ENCODE measurements at regions not wholly inside any gene's neighbourhood (a gene's known extent, or its start where the extent isn't known, plus 50 kb on each side); places are given as distances from the start of the nearest gene placed in this dataset.
A peak's percentile ranks its signal among the peaks of the same experiment; 100 is the strongest.

DNA sequence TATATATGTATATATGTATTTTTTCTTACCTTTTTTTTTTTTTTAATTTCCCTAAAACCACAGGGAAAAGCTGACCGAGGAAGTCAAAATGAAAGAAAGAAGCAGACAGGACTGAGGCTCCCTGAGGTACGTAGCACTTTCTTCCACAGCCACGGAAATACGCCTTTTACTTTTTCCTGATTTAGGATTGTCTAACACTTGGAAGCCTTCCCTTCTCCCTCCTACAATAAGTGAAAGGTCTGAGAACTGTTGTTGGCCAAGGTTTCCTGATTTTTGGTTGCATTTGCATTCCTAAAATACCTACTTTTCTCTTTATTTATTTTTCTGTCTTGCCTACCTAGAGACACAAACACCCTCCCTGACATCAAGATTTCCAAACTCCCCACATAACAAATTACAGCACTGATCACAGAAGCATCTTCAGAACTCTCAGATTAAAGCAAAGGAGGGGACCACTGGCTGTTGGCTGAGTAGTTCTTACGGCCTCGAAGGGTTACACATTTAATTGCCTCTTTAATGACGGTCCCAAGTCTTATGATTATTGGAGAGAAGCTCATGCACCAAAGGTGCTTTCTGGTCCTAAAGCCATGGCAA lies 778.5 kb upstream of the FANCL start:
- DNase-seq (ENCODE audit: low spot score), result no peak

DNA sequence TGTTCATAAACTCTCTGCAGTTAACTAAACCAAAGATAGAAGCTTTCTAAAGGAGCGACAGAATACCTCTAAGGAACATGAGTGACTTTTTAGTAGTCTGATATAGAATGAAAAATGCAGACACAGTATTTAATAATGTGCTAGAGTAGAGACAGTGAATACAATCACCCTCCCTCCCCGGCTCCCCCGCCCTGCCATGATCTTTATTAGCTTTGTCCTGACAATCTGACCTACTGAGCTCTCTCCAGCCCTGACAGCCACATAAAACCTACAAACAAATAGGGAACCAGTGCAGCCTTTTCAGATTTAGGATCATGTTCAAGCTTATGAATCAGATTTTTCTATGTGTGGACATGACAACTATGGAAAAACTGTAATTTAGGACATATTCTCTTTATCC lies 777.6 kb upstream of the FANCL start:
- no peak for DNase-seq (ENCODE audit: low spot score)

DNA sequence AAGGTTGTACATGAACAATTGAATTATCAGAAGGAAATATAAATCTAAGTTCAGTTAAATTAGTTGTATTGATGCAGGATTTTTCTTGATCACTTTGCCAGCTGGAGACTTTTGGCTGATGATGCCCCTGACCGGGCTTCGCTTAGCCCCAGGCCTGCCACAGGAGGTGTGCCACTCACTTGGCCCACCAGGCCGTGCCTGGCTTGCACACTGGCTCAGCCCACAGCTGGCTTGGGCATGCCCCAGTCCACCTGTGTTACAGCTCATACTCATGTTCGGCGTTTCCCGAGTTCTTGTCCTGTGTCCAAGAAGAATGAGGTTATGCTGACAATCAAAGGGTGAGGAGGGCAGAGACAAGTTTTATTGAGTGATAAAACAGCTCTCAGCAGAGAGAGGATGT lies 773.9 kb upstream of the FANCL start:
- DNase-seq (ENCODE audit: low spot score), result no peak

DNA sequence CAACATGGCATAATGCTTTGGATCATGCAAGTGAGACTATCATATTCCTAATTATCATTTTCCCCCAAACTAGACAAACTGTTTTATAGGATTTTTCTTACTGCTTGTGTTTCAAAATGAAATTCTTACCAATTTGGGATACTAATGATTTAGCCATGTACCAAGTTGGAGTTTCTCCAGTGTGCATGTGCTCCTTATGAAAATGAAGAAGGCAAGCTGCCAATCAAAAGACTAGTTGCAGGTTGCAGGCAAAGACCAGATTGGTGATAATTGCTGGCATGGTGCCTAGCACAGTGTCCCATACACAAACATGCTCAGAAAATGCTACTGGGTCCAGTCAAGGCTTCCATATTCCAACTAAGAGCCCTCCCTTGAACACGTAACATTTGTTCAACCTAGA lies 771.8 kb upstream of the FANCL start:
- DNase-seq (ENCODE audit: low spot score), result no peak

DNA sequence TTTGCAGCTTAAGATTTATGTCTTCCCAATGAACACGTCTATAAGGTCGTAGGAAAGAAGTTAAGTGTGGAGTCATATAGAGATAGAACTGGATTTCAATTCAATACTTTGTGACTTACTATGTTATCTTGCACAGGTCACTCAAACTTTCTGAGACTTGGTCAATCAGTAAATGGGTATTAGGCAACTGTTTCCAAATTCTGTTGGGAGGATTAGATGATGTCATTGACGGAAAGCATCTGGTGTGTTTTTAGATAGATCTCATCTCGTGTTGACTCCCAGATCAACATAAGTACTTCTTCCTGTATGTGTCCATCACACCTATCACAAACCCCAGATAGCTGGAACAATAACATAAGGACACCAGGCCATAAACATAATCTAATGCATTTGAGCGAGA lies 771.1 kb upstream of the FANCL start:
- DNase-seq (ENCODE audit: low spot score), result no peak

DNA sequence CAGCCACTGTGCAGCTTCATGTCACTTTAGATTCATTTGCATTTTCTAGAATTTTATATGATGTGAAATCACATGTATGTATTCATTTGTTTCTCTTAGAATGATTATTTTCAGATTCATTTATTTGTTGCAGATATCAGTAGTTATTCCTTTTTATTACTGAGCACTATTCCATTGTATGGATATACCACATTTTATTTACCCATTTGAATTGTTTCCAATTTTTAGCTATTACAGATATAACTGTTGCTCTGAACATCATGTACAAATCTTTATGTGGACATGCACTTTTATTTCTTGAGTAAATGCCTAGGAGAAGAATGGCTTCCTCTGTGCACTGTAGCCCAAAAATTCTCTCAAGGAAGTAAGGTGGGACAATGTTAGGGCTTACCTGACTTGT lies 767.8 kb upstream of the FANCL start:
- DNase-seq (ENCODE audit: low spot score), result no peak

DNA sequence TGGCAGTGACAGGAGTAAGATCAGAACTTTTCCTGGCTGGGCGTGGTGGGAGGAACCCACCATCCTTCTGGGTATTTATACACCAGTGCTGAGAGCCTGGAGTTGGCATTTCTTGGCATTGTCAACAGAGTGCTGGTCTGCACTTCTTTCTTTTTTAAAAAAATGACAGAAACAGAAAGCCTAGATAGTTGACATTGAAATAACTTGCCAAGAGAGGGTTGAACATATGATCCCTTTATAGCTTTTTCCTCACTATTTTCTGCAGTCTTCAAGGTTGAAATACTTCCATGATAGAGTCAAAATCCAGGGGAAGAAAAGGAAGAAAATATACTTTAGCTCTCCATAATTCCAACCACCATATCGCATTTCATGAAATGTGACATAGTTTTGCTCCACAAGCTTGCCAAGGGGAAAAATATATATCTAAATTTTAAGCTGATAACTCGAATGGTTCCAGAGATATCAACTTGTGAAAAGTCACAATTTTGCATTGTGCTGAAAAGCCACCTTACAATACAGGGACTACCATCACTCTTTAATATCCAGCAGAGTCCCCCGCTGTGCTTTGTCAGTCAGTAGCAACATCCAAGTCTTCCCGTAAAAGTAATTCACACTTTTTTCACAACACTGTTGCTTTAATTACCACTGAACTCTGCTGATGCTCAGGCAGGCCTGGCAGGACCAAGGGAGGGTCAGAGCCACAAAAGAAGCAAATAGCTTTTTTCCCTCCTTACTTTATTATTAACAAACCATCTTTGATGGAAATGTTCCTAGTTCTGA lies 764.9 kb upstream of the FANCL start:
- no peak for DNase-seq (ENCODE audit: low spot score)

DNA sequence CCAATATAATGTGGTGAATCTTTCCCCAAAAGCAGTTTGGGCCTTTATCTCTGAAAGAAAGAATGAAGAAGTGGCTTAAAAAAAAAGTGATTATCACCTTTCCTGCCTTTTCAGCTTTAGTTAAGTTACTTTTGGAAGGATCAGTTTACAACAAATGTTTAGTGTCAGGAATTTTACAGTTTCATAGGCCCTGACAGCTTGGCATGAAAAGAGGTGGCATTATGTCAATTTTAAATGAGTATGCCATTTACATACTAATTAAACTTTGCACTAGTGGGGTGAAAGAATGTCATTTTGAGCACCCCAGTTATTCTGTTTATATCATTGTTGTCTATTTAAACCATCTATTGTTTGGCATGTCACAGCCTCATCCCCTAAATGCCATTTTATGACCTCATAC lies 763.5 kb upstream of the FANCL start:
- no peak for DNase-seq (ENCODE audit: low spot score)

DNA sequence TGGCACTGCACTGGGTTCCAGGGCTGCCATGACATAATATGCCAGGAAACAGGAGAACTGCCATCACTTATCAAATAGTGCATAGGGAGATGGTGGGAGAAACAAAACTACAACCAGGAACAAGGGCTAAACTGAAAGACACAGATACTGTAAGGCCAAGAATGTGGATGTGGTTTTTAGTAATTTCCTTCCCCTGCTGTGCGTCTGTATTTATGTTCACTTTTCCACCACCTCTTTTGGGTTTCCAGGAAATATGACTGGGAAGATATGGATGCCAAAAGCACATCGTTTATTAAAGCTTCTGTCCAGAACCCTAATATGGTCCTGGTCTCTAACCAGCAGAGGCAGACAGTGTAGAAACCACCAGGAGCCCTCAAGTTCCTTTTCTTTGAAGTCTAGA lies 759.7 kb upstream of the FANCL start:
- no peak for DNase-seq (ENCODE audit: low spot score)

DNA sequence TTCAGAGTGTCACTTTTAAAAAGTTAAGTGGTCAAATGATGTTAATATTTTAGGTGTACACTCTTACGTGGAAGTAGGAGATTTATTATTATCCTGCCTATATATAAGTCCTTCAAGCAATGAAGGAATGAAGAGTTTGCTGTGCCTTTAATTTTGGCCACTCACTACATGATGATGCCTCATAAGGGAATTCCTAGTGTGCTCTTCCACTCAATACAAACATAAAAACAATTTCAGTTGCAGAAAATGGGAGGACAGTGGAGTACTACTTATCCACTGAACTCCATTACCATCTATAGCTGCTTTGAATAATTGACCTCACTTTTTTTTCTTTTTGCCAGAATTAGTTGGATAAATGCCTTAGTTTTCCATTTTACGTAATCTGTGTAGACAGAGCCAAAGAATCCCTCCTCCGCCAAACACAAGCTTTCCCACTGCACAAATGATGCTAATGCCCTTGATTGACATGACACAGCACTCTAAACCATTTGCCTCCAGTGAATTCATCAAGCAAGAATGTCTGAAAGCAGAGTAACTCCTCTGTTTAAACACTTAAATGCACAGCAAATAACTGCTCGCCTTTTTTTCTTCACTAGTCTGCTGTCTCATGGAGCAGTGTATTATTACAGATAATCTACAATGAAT lies 751.1 kb upstream of the FANCL start:
- no peak for DNase-seq (ENCODE audit: low spot score)

DNA sequence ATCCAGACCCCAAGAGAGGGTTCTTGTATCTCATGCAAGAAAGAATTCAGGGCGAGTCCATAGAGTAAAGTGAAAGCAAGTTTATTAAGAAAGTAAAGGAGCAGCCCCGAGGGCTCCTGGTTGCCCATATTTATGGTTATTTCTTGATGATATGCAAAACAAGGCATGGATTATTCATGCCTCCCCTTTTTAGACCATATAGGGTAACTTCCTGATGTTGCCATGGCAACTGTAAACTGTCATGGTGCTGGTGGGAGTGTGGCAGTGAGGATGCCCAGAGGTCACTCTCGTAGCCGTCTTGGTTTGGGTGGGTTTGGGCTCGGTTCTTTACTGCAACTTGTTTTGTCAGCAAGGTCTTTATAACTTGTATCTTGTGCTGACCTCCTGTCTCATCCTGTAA lies 750.2 kb upstream of the FANCL start:
- no peak for DNase-seq (ENCODE audit: low spot score)

DNA sequence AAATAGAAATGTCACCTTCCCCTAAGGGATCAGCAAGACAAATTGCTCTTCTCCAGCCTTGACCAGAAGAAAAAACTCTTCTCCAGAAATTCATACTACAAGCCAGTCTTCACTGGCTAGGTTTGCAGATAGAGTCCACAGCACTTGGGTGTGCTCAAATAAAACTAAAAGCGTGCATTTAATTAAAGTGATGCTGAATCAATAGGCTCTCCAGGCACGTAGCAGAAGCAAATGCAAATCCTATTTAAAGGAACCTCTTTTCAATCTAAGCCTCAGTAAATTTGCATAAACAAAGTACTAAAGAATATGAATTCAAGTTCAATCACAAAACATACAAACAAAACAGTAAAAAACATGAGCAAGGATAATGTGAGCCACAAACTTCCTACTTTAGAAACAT lies 744.4 kb upstream of the FANCL start:
- DNase-seq (ENCODE audit: low spot score), result no peak

DNA sequence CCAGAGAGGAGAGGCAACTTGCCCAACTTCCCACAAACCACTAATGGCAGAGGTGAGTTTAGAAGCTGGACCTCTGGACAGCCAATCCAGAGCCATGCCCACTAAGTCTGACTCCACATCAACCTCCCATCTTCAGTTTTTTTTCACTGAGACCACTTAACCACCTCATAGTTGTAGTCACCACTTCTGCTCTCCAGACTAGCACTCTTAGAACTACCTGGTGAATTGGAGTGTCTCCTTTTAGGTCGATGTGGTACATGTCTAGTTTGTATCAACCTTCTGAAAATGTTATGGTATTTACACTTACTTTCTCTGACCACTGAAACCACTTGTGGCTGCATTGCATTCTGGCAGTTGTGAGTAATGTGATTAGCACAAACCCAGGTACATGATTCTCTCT lies 743.6 kb upstream of the FANCL start:
- no peak for DNase-seq (ENCODE audit: low spot score)

DNA sequence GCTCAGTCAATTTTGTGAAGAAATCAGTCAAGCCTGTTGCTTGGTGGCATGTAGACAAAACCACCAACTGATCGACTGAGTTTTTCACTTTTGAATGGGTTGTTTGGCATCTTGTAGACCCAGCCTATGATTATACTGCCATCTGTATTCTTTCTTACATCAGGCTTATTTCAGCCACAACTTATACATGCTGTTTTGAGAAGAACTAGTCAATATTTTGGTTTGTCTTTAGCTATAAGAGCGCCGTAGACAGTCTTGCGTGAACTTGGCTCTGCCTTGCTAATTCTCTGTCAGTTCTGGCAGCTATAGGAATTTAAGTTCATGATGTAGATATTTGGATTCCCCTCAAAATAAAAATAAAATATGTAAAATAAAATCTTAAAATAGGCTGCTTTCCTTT lies 742.0 kb upstream of the FANCL start:
- no peak for DNase-seq (ENCODE audit: low spot score)

DNA sequence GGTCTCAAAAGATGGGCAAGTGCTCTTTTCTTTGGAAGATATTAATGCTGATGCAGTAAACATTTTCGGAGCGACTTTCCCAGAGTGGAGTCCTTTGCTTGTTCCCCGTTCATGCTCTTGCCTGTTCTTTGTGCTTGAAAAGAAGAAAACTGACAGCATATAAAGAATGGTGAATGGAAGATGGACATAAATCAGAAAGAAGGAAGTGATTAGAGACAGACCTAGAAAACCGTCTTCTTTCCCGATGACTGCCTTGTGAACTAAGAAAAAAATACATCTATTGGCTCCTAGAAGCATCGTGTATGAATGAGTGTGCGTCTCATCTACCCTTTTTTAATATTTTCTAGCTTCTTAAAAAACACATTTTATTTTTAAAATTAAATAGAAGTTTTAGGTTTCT lies 740.1 kb upstream of the FANCL start:
- no peak for DNase-seq (ENCODE audit: low spot score)

DNA sequence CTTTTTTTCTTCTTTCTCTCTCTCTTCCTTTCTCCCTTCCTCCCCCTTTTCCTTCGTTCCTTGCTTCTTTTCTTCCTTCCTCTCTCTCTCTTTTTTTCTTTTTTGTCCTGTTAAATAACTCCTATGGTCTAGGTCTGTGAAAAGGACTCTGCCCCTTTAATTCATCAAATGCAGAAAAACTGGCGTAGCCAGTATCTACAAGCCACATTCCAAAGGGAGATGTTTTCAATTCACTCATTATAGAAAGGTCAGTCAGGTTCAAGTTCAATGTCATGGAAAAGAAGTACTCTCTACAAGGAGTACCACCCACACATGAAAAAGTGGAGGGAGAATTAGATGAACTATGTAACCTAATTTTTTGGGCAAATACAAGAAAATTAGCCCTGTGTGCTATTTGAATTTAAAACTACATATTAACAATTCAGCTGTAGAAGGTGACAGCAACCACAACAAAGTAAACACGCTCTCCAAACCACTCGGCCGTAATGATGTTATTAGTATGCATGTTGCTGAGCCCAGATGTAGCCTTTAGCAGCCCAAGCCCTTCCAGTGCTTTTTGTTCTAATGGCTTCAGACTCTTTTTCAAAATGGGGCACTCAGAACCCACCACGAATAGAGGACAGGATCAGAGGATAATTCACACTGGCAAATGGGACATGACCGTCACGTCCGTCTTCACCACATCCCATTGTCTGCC lies 735.4 kb upstream of the FANCL start:
- DNase-seq (ENCODE audit: low spot score), result no peak

DNA sequence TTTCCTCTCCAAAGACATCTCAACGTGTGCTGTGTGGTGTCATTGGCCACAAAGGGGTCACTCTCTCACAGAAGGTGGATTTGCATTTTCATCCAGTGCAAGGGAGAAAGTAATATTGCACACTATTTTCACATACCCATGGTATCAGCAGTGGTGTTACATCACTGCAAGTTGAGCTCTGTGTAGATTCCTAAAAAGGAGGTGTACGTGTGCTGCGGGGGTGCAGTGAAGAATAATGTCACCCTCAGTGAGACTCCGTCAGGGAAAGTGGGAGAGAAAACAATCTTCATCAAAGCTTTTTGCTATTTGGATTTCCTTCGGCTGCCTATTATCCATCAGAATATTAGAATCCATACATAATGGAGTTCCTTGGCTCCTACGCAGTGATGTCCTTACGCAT lies 733.8 kb upstream of the FANCL start:
- no peak for DNase-seq (ENCODE audit: low spot score)

DNA sequence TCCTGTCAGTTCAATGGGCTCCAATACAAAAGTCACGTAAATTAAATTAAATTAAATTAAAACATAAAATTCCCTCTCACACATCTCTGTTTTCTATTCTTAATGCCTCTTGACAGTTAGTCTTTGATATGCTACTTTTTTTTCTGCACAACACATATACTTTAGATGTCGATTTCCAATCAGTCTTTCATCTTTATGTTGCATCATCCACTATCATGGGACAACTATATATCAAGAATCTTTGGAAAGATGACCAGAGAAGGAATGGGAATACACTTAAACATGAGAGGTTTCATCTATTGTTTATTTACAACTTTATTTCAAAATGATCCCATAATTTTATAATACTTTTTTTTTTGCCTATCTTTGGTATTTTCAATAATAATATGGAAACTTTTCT lies 733.3 kb upstream of the FANCL start:
- DNase-seq (ENCODE audit: low spot score), result no peak

DNA sequence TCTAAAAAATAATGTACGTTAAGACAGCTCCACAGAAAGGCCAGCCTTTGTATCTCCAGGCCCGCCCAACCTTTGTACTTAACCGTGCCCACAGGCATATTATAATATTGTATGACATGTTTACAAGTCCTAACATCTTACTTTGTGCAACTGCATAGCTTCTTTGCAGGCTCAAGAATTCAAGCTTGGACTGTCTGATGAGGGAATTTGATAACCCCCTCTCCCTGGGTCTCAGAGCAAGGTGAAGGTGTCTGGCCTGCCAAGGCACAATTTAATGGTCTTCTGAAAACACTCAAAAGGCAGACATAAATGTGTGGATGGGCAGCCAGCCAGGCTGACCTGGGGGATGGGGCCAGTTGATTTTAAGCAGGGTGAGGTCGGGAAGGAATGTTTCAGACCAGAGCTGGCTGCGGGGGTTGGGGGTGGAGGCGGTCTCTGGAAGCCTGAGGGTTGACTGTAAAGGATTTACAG lies 732.7 kb upstream of the FANCL start:
- DNase-seq (ENCODE audit: low spot score), result no peak

DNA sequence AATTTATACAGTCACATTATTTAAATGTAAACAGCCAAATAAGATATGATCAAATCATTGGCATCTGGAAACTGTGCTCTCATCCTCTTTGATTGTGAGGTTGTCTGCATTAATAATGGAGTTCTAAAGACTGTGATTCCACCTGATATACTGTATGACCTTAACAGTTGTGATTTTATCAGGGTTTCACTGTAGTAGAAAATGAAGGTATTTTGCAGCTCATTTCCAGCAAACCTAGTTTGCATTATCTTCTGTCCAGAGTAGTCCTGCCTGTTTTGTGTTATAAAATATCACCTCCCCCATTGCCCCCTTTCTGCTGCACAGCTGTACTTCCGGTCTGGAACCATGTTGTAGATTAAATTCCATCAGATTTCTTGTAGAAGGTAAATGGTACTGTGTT lies 731.6 kb upstream of the FANCL start:
- no peak for DNase-seq (ENCODE audit: low spot score)

DNA sequence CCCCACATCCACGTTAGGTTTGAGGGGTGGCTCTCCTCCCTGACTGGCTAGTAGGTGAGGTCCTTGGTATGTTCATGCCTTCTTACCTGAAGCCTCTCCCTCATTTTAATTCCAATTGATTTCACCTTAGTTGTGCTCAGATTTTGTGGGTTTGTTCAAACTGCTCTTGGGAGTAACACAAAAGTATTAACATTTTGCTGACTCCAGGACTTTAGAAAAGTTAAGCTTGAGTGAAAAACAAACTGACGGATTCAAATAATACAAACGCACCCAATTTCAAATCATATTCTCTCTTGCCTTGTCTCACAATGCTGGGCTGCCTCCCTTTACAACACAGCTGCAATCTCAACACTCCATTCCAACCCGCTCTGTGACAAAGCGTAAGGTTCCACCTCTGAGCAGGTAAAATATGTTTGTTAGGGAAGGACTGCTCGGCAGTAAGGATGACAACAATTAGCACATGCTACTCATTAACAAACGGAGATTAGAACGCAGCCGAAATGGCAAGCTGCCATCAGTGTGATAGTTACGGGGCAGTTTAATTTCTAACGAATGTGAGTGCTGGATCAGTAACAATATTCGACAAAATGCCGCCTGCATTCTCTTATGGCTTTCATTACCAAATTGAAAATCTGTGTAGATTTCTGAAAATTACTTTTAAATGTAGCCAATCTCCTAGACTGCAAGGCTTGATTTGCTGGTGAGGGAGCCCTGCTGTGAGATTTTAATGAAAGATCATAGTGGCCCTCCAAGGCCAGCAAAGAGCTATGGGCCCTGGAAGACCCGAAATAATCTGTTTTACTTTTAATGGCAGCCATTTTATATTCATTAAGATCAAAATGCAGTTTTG lies 730.6 kb upstream of the FANCL start:
- DNase-seq (ENCODE audit: low spot score), result peak; percentile 32

DNA sequence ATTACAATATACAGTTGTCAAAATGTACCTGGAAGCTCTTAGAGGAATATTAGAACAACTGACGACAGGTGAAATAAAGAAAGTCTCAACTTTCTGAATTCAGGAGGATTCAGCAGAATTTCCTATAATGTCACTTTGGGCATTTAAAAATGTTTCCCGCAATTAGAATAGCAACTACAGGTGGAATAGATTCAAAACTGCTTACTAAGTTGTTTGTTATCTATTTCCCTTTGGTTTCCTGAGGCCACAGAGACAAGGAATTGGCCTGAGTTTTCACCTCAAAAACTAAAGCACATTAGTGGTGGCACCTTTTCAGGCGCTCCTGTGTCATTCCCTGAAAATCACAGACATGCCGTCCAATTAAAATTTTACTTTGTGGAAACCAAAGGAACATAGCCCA lies 729.2 kb upstream of the FANCL start:
- no peak for DNase-seq (ENCODE audit: low spot score)
